ENCODE measurements at regions not wholly inside any gene's neighbourhood (a gene's known extent, or its start where the extent isn't known, plus 50 kb on each side); places are given as distances from the start of the nearest gene placed in this dataset.
A peak's percentile ranks its signal among the peaks of the same experiment; 100 is the strongest.

- DNase-seq (ENCODE audit: low spot score): no peak
Measured at GRCh38 chr3:24641628-24642027, 147.0 kb upstream of the THRB start.

- DNase-seq (ENCODE audit: low spot score): no peak
Measured at GRCh38 chr3:24645047-24645446, 150.4 kb upstream of the THRB start.

GRCh38 chr3:24646790-24647189, 152.1 kb upstream of the THRB start:
- no peak for DNase-seq (ENCODE audit: low spot score)

GRCh38 chr3:24648063-24648462, 153.4 kb upstream of the THRB start:
- DNase-seq (ENCODE audit: low spot score): no peak

GRCh38 chr3:24650839-24651238, 156.2 kb upstream of the THRB start:
- no peak for DNase-seq (ENCODE audit: low spot score)

GRCh38 chr3:24657870-24658510, 163.3 kb upstream of the THRB start:
- DNase-seq (ENCODE audit: low spot score): no peak

- no peak for DNase-seq (ENCODE audit: low spot score)
Measured at GRCh38 chr3:24661175-24661584, 166.5 kb upstream of the THRB start.

- no peak for DNase-seq (ENCODE audit: low spot score)
Measured at GRCh38 chr3:24662449-24663345, 168.0 kb upstream of the THRB start.

- DNase-seq (ENCODE audit: low spot score): no peak
Measured at GRCh38 chr3:24663406-24663805, 168.8 kb upstream of the THRB start.

- DNase-seq (ENCODE audit: low spot score): no peak
Measured at GRCh38 chr3:24668039-24668438, 173.4 kb upstream of the THRB start.

- no peak for DNase-seq (ENCODE audit: low spot score)
Measured at GRCh38 chr3:24670871-24671270, 176.2 kb upstream of the THRB start.

GRCh38 chr3:24673596-24673995, 178.9 kb upstream of the THRB start:
- DNase-seq (ENCODE audit: low spot score): no peak

GRCh38 chr3:24674261-24674660, 179.6 kb upstream of the THRB start:
- DNase-seq (ENCODE audit: low spot score): no peak

- DNase-seq (ENCODE audit: low spot score): no peak
Measured at GRCh38 chr3:24678021-24678420, 183.4 kb upstream of the THRB start.

- no peak for DNase-seq (ENCODE audit: low spot score)
Measured at GRCh38 chr3:24678421-24678865, 183.8 kb upstream of the THRB start.

- no peak for DNase-seq (ENCODE audit: low spot score)
Measured at GRCh38 chr3:24679429-24679828, 184.8 kb upstream of the THRB start.

- DNase-seq (ENCODE audit: low spot score): peak; percentile 59
Measured at GRCh38 chr3:24680214-24680967, 185.7 kb upstream of the THRB start.

- no peak for DNase-seq (ENCODE audit: low spot score)
Measured at GRCh38 chr3:24682141-24682547, 187.5 kb upstream of the THRB start.

- peak; percentile 16 for DNase-seq (ENCODE audit: low spot score)
Measured at GRCh38 chr3:24683090-24683489, 188.4 kb upstream of the THRB start.

- DNase-seq (ENCODE audit: low spot score): no peak
Measured at GRCh38 chr3:24683633-24684384, 189.2 kb upstream of the THRB start.

- no peak for DNase-seq (ENCODE audit: low spot score)
Measured at GRCh38 chr3:24684506-24685023, 189.9 kb upstream of the THRB start.

- no peak for DNase-seq (ENCODE audit: low spot score)
Measured at GRCh38 chr3:24686808-24687207, 192.2 kb upstream of the THRB start.

Data from HuH-7.5 (cell line).